ENCODE measurements at regions not wholly inside any gene's neighbourhood (a gene's known extent, or its start where the extent isn't known, plus 50 kb on each side); places are given as distances from the start of the nearest gene placed in this dataset.
"Not testable (repeated sequence)": the region's sequence is repeated elsewhere in the genome, so short reads cannot be mapped to it uniquely, and the experiment has no call there.

DNA sequence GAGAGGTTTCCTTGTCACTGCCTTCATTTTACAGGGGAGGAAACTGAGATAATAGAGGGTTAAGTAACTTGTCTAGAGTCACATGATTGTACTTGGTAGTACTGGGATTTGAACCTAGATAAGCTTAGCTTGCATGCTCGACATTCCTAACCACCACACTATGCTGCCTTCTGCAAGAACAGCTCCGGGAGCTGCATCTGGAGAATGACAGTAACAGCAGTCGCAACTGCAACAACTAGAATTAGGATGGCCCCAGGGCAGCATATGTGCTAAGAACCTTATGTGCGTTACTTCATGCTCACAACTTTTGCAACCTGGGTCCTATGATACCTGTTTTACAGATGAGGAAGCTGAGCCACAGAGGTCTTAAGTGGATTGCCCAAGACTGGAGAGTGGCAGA, 89.5 kb upstream of the LCORL start:
- no peak for DNase-seq

DNA sequence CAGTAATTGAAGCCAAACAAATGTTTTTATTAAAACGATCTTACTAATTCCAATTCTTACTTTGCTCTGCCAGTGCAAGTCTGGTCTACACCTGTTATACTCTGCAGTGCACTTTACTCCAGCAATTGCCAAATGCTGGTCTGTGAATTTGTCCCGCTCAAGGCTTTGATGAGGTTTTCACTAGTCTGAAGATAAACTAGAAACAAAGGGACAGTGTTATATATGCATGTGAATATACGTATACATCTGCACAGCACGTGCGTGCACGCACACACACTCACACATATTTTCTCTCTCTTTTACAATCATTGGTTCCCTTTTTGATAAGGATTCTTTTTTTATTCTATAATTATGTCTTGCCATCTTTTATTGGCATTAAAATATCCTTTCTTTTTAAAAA, 88.5 kb upstream of the LCORL start:
- no peak for DNase-seq

DNA sequence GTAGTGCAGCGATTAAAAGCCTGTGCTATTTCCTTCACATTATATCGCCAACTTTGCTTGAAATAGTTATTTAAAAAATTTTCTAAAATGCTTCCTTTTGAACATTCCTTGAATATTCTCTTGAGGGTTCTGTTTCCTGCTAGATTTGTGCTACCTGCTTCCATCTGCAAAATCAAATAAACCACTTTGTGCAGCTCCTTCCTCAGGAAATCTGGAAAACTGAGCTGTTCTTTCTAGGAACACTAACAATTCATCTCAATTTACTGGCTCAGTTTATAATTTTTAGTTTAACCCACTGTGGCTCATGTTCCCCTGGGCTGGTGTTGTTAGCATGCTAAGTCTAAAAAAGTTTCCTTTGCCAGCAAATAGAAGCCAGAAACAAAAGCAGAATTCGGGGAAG, 88.1 kb upstream of the LCORL start:
- DNase-seq, result no peak

DNA sequence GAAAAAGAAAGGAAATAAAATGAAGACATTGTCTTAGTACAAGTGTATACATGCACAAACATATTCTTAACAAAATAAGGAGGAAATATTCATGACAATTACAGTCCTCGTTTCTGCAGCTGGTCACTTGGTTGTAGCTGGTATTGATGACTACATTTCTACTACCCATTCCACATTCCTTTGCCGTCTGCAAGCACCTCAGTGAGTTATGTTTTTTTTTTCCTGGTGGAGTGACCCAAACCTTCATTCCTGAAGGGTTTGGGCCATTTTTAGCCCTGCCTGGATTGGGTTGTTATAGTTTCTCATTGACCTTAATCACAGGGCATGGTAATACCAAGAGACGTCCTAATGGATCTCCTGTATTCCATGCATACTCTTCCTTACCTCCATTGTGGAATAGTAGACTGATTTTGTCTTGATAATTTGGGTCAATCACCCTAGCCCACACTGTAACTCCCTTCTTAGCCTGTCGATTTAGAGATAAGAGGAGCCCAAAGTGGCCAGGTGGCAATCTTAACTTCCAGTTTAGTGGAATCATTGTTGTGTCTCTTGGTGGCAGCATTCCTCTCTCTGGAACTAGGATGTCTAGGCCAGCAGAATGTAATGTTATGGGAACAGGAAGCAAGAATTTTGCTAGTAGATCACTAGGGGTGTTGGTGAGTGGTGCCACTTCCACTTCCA, 86.4 kb upstream of the LCORL start:
- DNase-seq, result not testable (repeated sequence)

DNA sequence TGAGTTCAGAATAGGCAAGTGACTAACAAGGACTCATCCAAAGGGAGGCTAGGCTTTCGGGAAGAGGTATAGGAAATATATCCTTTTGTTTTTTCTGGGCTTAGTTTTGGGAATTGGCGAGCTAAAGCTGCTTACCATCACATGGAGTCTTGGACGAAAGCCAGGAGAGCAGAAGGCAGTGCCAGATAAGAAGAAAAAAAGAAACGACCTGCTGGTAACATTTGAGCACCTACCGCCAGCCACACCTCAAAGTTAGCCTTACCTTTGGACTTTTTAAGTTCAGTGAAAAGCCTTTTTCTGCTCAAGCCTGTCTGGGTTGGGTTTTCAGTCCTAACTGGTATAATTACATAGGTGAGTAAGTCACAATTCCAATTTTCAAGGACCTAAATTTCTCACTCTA, 85.1 kb upstream of the LCORL start:
- DNase-seq, result no peak

DNA sequence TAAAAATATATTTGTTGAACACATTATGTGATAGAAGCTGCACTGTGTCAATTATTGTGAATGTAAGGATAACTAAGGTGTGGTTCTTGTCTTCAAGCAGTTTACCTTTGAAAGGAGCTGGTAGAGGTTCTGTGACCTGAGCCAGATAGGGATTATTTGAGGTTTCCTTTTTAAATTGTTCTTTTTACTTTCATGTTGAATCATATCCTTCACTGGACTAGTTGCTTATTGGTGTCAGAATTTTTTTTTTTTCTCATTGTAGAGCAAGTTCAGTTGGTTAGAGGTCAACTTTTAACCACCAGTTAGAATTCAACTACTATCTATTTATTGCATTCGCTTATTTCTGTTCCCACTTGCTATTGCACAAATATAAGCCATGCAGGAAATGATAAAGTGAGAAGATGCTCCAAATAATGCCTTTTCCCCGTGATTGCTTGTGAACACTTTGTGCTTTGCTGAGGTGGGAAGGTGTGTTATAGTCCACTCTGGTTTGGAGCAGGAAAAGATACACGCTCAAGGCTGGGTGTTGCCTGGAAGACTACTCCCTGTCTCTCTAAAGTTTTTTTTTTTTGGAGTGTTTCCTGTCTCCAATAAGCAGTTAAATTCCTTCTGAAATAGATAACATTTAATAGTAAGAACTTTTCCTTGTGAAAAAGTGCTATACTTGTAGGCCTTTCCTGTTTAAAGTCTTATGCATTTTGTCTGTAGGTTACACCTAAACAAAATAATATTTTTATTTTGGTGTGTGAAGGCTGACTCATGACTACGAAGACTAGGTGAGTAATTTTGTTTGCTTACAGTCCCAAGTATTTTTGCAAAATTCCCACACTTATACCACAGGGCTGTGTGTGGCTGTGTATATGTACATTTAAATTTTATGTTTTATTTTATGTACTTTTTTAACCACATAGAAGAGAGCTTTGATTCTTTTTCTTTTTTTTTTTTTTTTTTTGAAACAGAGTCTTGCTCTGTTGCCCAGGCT, 83.8 kb upstream of the LCORL start:
- no peak for DNase-seq

DNA sequence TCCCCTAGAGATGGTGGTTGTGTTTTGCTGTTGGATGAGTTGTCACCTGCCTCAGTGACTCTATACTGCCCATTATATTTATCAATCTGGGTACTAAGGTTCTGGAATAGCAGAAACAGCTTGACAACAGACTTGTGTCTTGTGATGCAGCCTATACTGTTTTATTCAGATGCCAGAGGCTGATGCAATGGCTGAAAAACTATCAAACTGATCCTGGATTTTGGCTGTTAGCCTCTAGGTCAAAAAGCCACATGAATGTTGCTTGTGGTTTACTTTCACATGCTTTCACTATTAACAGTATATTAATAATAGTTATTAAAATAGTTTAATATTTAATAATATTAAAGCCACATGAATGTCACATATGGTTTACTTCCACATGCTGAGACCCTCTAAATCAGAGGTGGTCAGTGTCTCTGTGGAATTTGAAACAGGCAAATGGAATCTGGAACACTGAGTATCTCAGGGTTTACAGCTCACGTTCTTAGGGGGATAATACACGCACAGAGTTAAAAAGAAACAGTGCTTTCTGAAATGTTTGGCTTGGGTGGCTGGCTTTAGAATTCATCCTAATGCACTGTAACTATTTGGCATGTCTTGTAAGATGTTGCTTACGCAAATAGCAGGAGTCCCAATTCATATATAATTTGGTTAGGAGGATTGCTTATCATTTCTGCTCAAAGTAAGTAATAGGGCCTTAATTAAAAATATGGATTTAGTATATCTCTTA, 82.5 kb upstream of the LCORL start:
- DNase-seq, result no peak

DNA sequence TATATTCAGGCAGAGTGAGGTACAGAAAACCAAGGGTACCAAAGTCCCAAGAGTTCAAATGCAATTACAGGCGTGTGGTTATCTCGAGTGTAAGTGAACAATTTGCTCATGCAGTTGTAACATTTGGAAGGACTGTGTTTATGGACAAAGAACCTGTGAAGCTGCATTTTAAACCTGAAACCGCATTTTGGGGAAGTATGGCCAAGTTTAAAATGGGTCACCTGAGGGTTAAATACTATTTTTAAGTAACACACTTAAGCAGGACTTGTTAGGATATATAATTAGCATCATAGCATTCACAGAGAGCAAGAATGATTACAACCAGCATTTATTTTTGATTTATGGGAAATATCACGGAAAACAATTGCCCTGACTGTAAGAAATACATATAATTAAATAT, 79.1 kb upstream of the LCORL start:
- no peak for DNase-seq

DNA sequence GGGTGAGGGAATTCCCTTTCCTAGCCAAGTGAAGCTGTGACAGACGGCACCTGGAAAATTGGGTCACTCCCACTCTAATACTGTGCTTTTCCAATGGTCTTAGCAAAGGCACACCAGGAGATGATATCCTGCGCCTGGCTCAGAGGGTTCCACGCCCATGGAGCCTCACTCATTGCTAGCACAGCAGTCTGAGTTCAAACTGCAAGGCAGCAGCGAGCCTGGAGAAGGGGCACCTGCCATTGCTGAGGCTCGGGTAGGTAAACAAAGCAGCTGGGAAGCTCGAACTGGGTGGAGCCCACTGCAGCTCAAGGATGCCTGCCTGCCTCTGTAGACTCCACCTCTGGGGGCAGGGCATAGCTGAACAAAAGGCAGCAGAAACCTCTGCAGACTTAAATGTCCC, 68.9 kb upstream of the LCORL start:
- DNase-seq, result not testable (repeated sequence)

DNA sequence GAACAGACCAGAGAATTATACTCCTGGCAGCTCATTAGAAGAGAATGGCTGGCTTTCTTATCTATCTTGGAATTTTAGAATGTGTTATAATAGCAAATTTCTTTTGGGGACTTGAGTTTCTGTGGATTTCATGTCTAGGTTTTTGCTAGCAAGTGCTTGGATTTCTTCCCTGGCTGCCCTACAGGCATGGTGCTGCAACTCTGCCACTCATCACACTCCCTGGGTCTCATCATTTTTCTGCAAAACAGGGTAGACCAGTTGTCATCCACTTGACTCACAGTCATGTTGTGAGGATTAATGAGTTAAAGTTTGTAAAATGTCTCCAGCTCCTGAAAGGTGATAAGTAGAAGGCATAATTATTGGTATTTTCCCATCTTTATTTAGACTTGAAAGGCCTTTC, 60.7 kb upstream of the LCORL start:
- no peak for DNase-seq

DNA sequence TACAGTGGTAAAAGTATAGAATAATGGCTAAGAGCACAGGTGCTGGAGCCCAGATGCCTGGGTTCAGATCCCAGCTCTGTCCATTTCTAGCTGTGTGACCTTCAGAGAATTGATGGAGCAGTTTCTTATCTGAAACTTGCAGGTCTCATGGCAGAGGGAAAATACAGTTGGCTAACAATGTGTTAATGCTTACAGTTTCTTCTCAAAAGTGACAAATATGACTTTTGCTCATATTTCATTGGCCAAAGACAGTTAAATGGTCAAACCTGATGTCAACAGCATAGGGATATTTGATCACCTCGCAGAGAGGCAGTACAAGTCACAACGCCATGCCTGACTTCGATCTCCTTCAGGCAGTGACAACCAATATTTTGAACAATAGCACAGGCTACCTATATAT, 60.2 kb upstream of the LCORL start:
- no peak for DNase-seq

DNA sequence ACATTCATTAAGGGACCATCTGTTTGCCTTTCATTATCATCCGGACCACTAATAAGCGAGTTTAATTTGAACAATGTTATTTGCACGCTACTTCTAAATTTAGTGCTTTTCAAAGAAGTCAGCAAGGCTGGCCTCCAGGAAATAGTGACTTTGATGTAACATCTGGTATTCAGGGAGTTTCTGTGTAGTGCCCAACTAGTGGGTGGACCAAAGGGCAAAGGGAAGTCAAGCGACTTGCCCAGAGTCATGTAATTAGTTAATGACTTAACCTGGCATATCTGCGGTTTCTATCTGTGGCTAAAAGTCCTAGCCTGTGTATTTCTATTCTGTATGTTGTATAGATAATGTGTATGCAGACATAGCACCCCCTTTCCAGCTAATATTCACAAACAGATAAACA, 56.3 kb upstream of the LCORL start:
- no peak for DNase-seq

DNA sequence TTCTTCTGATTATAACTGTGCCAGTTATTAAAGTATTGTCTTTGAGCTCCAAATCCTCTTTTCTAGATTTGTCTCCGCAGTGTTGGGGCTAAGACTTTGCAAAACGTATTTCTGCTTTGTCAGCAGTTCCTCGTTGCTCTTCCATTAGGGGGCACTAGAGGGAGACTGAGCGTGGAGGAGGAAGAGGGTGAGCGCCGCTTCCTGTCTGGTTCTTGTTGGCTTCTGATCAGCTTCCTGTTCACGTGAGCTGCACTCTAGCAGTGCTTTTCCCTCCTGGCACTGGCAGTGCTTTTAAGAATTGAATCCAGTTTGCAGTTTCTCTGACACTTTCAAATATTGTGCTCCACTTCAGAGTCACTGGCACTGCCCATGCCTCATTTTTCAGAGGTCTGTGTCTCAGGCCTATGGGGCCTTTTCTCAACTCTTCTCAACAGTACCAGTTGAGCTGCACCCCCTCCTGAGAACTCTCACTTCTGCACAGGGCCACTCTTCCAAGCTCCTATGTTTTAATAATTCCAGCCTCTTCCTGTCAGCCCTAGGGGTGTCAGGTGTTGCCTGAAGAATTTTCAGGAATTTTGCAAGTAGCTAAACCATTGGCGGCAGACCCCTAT, 54.4 kb upstream of the LCORL start:
- DNase-seq, result no peak

DNA sequence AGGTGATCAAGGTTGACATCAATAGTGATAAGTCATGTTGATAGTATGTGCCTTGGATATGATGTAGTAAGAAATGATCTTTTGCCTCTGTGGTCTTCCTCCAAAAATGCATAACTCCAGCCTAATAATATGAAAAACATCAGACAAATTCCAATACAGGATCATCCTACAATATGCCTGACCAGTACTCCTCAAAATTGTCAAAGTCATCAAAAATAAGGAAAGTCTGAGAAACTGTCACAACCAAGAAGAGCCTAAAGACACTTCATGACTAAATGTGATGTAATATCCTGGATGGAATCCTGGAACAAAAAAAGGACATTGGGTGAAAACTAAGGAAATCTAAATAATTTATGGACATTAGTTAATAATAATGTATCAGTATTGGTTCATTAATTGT, 50.3 kb upstream of the LCORL start:
- DNase-seq, result no peak

All from C1 segment of cervical spinal cord (tissue), 14 donors.